Endodermal cell (in vitro differentiated cells): ENCODE measurements at regions not wholly inside any gene's neighbourhood (a gene's known extent, or its start where the extent isn't known, plus 50 kb on each side); places are given as distances from the start of the nearest gene placed in this dataset.

Source experiments
- DNase-seq: peaks from one replicate; pipeline ENCODE4 v3.0.0-alpha.2; 2017
- H3K27ac ChIP-seq: 2 replicates; pipeline ENCODE4 v1.5.1; 2013; ENCODE audit warnings: mild to moderate bottlenecking, low read depth, low read length, moderate library complexity
- H3K27me3 ChIP-seq: 2 replicates; pipeline ENCODE4 v1.6.1; 2013; ENCODE audit warnings: mild to moderate bottlenecking, low read length, moderate library complexity; ENCODE audit not compliant: insufficient read depth, control insufficient read depth, poor library complexity, severe bottlenecking
- H3K36me3 ChIP-seq: 2 replicates; pipeline ENCODE4 v1.7.0; 2013; ENCODE audit warnings: mild to moderate bottlenecking, low read length, moderate library complexity; ENCODE audit not compliant: control insufficient read depth, insufficient read depth
- H3K4me1 ChIP-seq: one replicate; pipeline ENCODE4 v1.7.0; 2013; ENCODE audit warnings: low read length; ENCODE audit not compliant: control insufficient read depth, insufficient read depth
- H3K4me3 ChIP-seq: 2 replicates; pipeline ENCODE4 v1.5.1; 2013; ENCODE audit warnings: mild to moderate bottlenecking, low read length, moderate library complexity
- H3K9ac ChIP-seq: 2 replicates; pipeline ENCODE4 v1.6.1; 2013; ENCODE audit warnings: mild to moderate bottlenecking, low read length, moderate library complexity; ENCODE audit not compliant: poor library complexity, severe bottlenecking; ENCODE audit errors: extremely low read depth
- H3K9me3 ChIP-seq: 2 replicates; pipeline ENCODE4 v1.6.1; 2013; ENCODE audit warnings: mild to moderate bottlenecking, low read length, moderate library complexity; ENCODE audit not compliant: control insufficient read depth
- H3K27ac Mint-ChIP-seq: 2 replicates; pipeline ENCODE4 v1.8.0; 2020; ENCODE audit warnings: mixed read lengths
- H3K27me3 Mint-ChIP-seq: 2 replicates; pipeline ENCODE4 v1.8.0; 2021; ENCODE audit warnings: mild to moderate bottlenecking, mixed read lengths; ENCODE audit not compliant: insufficient read depth
- H3K36me3 Mint-ChIP-seq: 2 replicates; pipeline ENCODE4 v1.8.0; 2020; ENCODE audit warnings: low read depth, mixed read lengths
- H3K4me1 Mint-ChIP-seq: 2 replicates; pipeline ENCODE4 v1.8.0; 2020; ENCODE audit warnings: mixed read lengths
- H3K4me3 Mint-ChIP-seq: 2 replicates; pipeline ENCODE4 v1.8.0; 2020; ENCODE audit warnings: mild to moderate bottlenecking, moderate library complexity, mixed read lengths
- H3K9me3 Mint-ChIP-seq: 2 replicates; pipeline ENCODE4 v1.8.0; 2020; ENCODE audit warnings: mild to moderate bottlenecking, mixed read lengths
- CTCF ChIP-seq: fragments of 200-600 bp; sonication (generic); conservative IDR thresholded peaks from 2 replicates; pipeline ENCODE4 v1.5.0; 2021; ENCODE audit warnings: antibody characterized with exemption, mild to moderate bottlenecking
- WGBS, 2 experiments: methylation state at CpG; one replicate each; pipeline versions ENCODE4 v1.1.5 to v1.1.7; 2013; ENCODE audit warnings: missing lambda C conversion rate in 2 of 2, mixed read lengths in 1 of 2; ENCODE audit not compliant: insufficient coverage in 1 of 2, insufficient read length in 1 of 2; 5-methylcytosine and 5-hydroxymethylcytosine counted together

DNA sequence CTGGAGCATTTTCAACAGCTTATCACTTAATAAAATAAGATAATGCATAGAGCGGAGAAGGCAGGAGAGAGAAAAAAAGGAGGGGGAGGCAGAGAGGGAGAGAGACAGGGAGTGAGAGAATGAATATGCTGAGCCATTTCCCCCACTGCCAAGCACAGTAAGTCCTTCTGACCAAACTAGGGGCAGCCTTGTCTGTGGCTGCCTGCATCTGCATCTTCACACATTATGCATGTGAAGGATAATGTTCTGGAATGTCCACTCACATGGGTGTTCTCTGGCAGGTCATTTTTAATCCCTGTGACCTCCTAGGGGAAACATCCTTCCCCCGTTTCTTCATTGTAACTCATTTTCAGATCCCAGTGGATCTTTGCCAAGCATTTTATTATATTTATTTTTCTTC, 269.3 kb downstream of the FOXA2 start:
- H3K27me3 Mint-ChIP-seq = peaks cover 15% of the 10 kb centered on the region
- Histone ChIP-seq H3K27ac (no peak overlapping the region), H3K4me3 (no peak overlapping the region), H3K36me3 (no peaks in the 10 kb centered on the region), H3K9me3 (no peaks in the 10 kb centered on the region), H3K27me3 (peaks cover 8% of the 10 kb centered on the region), H3K9ac (no peak overlapping the region), H3K4me1 (no peaks in the 10 kb centered on the region)
- WGBS, 2 experiments = 86 to 100% methylated on average over 1 to 2 of the region's 2 CpGs
- DNase-seq = no peak
- no peak overlapping the region for H3K27ac Mint-ChIP-seq
- no peaks in the 10 kb centered on the region for H3K36me3 Mint-ChIP-seq
- no peak overlapping the region for H3K4me3 Mint-ChIP-seq
- TF ChIP-seq CTCF = no peak
- H3K4me1 Mint-ChIP-seq = peaks cover 3% of the 10 kb centered on the region
- H3K9me3 Mint-ChIP-seq = no peaks in the 10 kb centered on the region

DNA sequence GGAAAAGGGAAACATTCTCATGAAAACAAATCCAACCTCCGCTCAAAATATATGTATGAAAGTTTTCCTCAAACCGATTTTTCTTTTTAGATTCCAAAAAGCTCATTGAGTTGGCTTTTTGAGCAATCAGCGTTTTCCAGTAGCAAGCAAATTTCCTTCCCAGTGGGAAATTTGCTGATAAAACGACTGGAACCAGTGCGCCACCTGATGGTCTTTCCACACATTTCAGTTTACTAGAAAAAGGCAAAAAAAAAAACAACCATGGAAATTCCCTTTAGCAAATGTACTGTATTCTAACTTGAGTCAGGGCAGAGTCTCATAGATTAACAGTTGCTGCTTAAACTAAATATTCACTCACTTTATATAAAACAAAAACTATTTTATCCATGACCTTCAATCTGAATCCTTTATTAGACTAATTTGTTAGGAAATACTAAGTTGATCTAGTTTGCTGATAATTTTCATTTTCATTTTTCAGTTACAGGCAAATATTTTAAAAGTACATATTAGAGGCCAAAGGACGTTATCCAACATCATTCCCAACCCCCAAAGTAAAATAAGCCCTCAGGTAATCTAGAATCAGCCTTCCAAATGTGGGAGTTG, 271.5 kb downstream of the FOXA2 start:
- no peaks in the 10 kb centered on the region for H3K27me3 ChIP-seq
- H3K9me3 ChIP-seq = no peaks in the 10 kb centered on the region
- H3K27ac ChIP-seq = no peak overlapping the region
- H3K36me3 ChIP-seq = no peaks in the 10 kb centered on the region
- WGBS, 2 experiments = 1 to 4% methylated on average over 5 to 6 of the region's 6 CpGs
- H3K4me3 Mint-ChIP-seq = no peak overlapping the region
- H3K4me1 ChIP-seq = no peaks in the 10 kb centered on the region
- peaks cover 5% of the 10 kb centered on the region for H3K27me3 Mint-ChIP-seq
- H3K4me1 Mint-ChIP-seq = peaks cover 3% of the 10 kb centered on the region
- peak; percentile 88 for TF ChIP-seq CTCF
- peak; percentile 72 for DNase-seq
- H3K4me3 ChIP-seq = no peak overlapping the region
- no peaks in the 10 kb centered on the region for H3K9me3 Mint-ChIP-seq
- no peaks in the 10 kb centered on the region for H3K36me3 Mint-ChIP-seq
- H3K27ac Mint-ChIP-seq = no peak overlapping the region
- H3K9ac ChIP-seq = no peak overlapping the region

DNA sequence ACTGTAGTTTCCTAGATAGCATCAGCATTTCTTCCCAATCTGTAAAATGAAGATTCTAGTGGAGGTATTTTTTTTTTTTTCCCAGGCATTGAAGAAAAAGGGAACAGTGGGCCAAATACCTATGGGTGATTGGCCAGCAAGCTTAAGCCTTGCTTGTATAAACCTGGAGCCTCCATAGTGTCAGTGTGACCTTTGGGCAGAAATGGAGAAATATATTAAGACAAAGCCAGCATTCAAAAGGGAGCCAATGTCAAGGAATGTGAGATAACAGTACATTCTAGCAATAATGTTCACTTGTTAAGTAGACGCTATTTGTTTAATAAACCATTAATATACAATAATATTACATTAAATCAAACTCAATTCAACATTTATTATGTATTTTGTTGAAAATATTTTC, 275.4 kb downstream of the FOXA2 start:
- no peak for TF ChIP-seq CTCF
- no peaks in the 10 kb centered on the region for H3K36me3 ChIP-seq
- no peaks in the 10 kb centered on the region for H3K9me3 Mint-ChIP-seq
- H3K27me3 Mint-ChIP-seq = peaks cover 16% of the 10 kb centered on the region
- H3K27me3 ChIP-seq = no peaks in the 10 kb centered on the region
- no peak overlapping the region for H3K9ac ChIP-seq
- H3K4me1 Mint-ChIP-seq = peaks cover 3% of the 10 kb centered on the region
- H3K27ac ChIP-seq = no peak overlapping the region
- WGBS, 2 experiments = no CpG with 5 or more reads among the region's 1 CpG
- H3K4me3 ChIP-seq = no peak overlapping the region
- no peaks in the 10 kb centered on the region for H3K4me1 ChIP-seq
- no peak for DNase-seq
- H3K4me3 Mint-ChIP-seq = no peak overlapping the region
- H3K27ac Mint-ChIP-seq = no peak overlapping the region
- H3K36me3 Mint-ChIP-seq = no peaks in the 10 kb centered on the region
- H3K9me3 ChIP-seq = no peaks in the 10 kb centered on the region
